ENCODE measurements at regions not wholly inside any gene's neighbourhood (a gene's known extent, or its start where the extent isn't known, plus 50 kb on each side); places are given as distances from the start of the nearest gene placed in this dataset.
"Not testable (repeated sequence)": the region's sequence is repeated elsewhere in the genome, so short reads cannot be mapped to it uniquely, and the experiment has no call there.

DNA sequence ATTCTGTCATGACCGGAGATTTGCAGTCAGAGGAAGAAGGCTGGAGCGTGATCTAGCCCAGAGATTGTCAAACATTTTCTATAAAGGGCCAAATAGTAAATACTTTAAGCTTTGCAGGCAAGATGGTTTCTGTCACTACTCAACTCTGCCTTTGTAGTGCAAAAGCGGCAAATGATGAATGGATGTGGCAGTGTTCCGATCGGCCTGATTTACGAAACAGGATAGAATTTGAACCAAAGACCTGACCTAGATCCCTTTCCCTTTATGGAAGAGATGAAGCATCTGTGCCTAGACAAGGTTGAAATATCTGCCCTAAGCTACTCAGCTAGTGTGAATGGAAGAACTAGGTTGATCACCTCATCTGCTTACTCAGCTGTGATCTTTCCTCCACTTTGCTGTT is 209.5 kb downstream of the YTHDC2 start:
- Histone ChIP-seq H3K9ac (ENCODE audit: low read depth, low read length) (no peak overlapping the region), H3K4me1 (ENCODE audit: control insufficient read depth, insufficient read depth, low read length) (no peaks in the 10 kb centered on the region), H3K36me3 (ENCODE audit: control insufficient read depth, insufficient read depth, low read length) (peaks cover 2% of the 10 kb centered on the region), H3K9me3 (ENCODE audit: control insufficient read depth, insufficient read depth, low read length) (no peaks in the 10 kb centered on the region), H3K27me3 (ENCODE audit: control insufficient read depth, insufficient read depth, low read length) (no peaks in the 10 kb centered on the region), H3K4me3 (ENCODE audit: low read depth, low read length) (no peak overlapping the region)

- Histone ChIP-seq H3K36me3 (ENCODE audit: control insufficient read depth, insufficient read depth, low read length) (no peaks in the 10 kb centered on the region), H3K9ac (ENCODE audit: low read depth, low read length) (no peak overlapping the region), H3K4me1 (ENCODE audit: control insufficient read depth, insufficient read depth, low read length) (no peaks in the 10 kb centered on the region), H3K9me3 (ENCODE audit: control insufficient read depth, insufficient read depth, low read length) (no peaks in the 10 kb centered on the region), H3K27me3 (ENCODE audit: control insufficient read depth, insufficient read depth, low read length) (no peaks in the 10 kb centered on the region), H3K4me3 (ENCODE audit: low read depth, low read length) (no peak overlapping the region)
Observed at GRCh38 chr5:113735751-113736150, 222.3 kb downstream of the YTHDC2 start.

DNA sequence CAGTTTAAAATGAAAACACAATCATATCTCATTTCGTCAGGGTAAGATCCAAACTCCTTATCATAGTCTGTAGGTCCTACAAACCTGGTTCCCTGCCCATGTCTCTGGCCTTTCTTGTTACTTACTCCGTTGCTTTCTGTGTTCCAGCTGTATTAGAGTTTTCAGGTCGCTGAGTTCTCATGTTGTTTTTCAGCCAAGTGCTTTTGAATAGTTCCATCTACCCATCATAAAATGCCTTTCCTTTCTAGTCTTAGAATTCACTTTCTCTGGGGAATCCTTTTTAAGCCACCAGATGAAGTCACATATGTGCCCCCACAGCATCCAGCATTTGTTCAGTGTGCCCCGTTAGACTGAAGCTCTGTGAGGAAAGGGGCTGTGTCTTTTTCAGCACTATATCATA is 228.7 kb downstream of the YTHDC2 start:
- H3K27me3 ChIP-seq (ENCODE audit: control insufficient read depth, insufficient read depth, low read length), result no peaks in the 10 kb centered on the region
- H3K4me3 ChIP-seq (ENCODE audit: low read depth, low read length), result no peak overlapping the region
- H3K9me3 ChIP-seq (ENCODE audit: control insufficient read depth, insufficient read depth, low read length), result no peaks in the 10 kb centered on the region
- no peak overlapping the region for H3K9ac ChIP-seq (ENCODE audit: low read depth, low read length)
- H3K36me3 ChIP-seq (ENCODE audit: control insufficient read depth, insufficient read depth, low read length), result no peaks in the 10 kb centered on the region
- no peaks in the 10 kb centered on the region for H3K4me1 ChIP-seq (ENCODE audit: control insufficient read depth, insufficient read depth, low read length)

GRCh38 chr5:113742639-113743038 is 229.1 kb downstream of the YTHDC2 start:
- H3K4me3 ChIP-seq (ENCODE audit: low read depth, low read length), result no peak overlapping the region
- no peaks in the 10 kb centered on the region for H3K4me1 ChIP-seq (ENCODE audit: control insufficient read depth, insufficient read depth, low read length)
- H3K9me3 ChIP-seq (ENCODE audit: control insufficient read depth, insufficient read depth, low read length), result no peaks in the 10 kb centered on the region
- H3K36me3 ChIP-seq (ENCODE audit: control insufficient read depth, insufficient read depth, low read length), result no peaks in the 10 kb centered on the region
- H3K9ac ChIP-seq (ENCODE audit: low read depth, low read length), result no peak overlapping the region
- H3K27me3 ChIP-seq (ENCODE audit: control insufficient read depth, insufficient read depth, low read length), result no peaks in the 10 kb centered on the region

DNA sequence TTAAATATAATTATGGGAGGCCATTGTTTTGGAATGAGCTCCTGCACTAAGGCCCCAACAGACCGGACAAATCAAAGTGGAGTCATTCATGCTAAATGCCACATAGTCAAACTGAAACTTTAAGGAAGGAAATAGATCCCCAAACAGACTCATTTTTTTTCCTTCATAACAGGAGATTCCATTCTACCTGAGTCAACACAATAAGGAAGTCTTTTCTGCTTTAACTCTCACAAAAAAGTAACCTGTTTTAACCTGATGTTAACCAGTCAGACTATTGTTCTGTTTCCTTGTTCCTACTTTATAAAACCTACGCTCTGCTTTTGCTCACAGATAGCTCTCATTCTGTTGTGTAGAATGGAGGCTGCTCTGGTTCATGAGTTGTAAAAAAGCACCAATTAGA is 234.9 kb downstream of the YTHDC2 start:
- H3K9me3 ChIP-seq (ENCODE audit: control insufficient read depth, insufficient read depth, low read length), result no peaks in the 10 kb centered on the region
- peaks cover 5% of the 10 kb centered on the region for H3K4me1 ChIP-seq (ENCODE audit: control insufficient read depth, insufficient read depth, low read length)
- H3K36me3 ChIP-seq (ENCODE audit: control insufficient read depth, insufficient read depth, low read length), result no peaks in the 10 kb centered on the region
- H3K27me3 ChIP-seq (ENCODE audit: control insufficient read depth, insufficient read depth, low read length), result no peaks in the 10 kb centered on the region
- H3K9ac ChIP-seq (ENCODE audit: low read depth, low read length), result no peak overlapping the region
- H3K4me3 ChIP-seq (ENCODE audit: low read depth, low read length), result no peak overlapping the region

DNA sequence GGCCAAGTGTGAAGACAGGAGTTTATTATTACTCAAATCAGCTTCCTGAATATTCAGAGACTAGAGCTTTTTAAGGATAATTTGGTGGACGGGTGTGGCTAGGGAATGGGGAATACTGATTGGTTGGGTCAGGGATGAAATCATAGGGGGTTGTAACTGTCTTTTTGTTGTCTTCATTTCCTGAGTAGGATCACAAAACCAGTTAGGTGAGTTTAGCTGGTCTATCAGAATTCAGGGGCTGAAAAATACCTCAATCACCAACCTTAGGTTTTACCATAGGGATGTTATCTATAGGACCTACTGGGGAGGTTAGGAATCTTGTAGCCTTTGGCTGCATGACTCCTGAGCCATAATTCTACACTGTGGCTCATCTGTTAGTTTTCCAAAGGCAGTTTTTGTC is 235.8 kb downstream of the YTHDC2 start:
- Histone ChIP-seq H3K36me3 (ENCODE audit: control insufficient read depth, insufficient read depth, low read length) (no peaks in the 10 kb centered on the region), H3K9me3 (ENCODE audit: control insufficient read depth, insufficient read depth, low read length) (no peaks in the 10 kb centered on the region), H3K4me3 (ENCODE audit: low read depth, low read length) (no peak overlapping the region), H3K27me3 (ENCODE audit: control insufficient read depth, insufficient read depth, low read length) (no peaks in the 10 kb centered on the region), H3K4me1 (ENCODE audit: control insufficient read depth, insufficient read depth, low read length) (peaks cover 5% of the 10 kb centered on the region), H3K9ac (ENCODE audit: low read depth, low read length) (no peak overlapping the region)

- not testable (repeated sequence) for H3K4me1 ChIP-seq (ENCODE audit: control insufficient read depth, insufficient read depth, low read length); H3K9me3 ChIP-seq (ENCODE audit: control insufficient read depth, insufficient read depth, low read length); H3K36me3 ChIP-seq (ENCODE audit: control insufficient read depth, insufficient read depth, low read length); H3K4me3 ChIP-seq (ENCODE audit: low read depth, low read length); H3K9ac ChIP-seq (ENCODE audit: low read depth, low read length); H3K27me3 ChIP-seq (ENCODE audit: control insufficient read depth, insufficient read depth, low read length)
Observed at GRCh38 chr5:113753182-113753581, 239.7 kb downstream of the YTHDC2 start.

- peaks cover 3% of the 10 kb centered on the region for H3K4me1 ChIP-seq (ENCODE audit: control insufficient read depth, insufficient read depth, low read length)
- no peaks in the 10 kb centered on the region for H3K36me3 ChIP-seq (ENCODE audit: control insufficient read depth, insufficient read depth, low read length)
- no peaks in the 10 kb centered on the region for H3K9me3 ChIP-seq (ENCODE audit: control insufficient read depth, insufficient read depth, low read length)
- H3K27me3 ChIP-seq (ENCODE audit: control insufficient read depth, insufficient read depth, low read length), result no peaks in the 10 kb centered on the region
- H3K9ac ChIP-seq (ENCODE audit: low read depth, low read length), result no peak overlapping the region
- no peak overlapping the region for H3K4me3 ChIP-seq (ENCODE audit: low read depth, low read length)
Observed at GRCh38 chr5:113755516-113755915, 242.0 kb downstream of the YTHDC2 start.

- Histone ChIP-seq H3K9ac (ENCODE audit: low read depth, low read length) (no peak overlapping the region), H3K4me3 (ENCODE audit: low read depth, low read length) (no peak overlapping the region), H3K4me1 (ENCODE audit: control insufficient read depth, insufficient read depth, low read length) (peaks cover 3% of the 10 kb centered on the region), H3K36me3 (ENCODE audit: control insufficient read depth, insufficient read depth, low read length) (no peaks in the 10 kb centered on the region), H3K27me3 (ENCODE audit: control insufficient read depth, insufficient read depth, low read length) (no peaks in the 10 kb centered on the region), H3K9me3 (ENCODE audit: control insufficient read depth, insufficient read depth, low read length) (no peaks in the 10 kb centered on the region)
Observed at GRCh38 chr5:113757508-113757907, 244.0 kb downstream of the YTHDC2 start.

DNA sequence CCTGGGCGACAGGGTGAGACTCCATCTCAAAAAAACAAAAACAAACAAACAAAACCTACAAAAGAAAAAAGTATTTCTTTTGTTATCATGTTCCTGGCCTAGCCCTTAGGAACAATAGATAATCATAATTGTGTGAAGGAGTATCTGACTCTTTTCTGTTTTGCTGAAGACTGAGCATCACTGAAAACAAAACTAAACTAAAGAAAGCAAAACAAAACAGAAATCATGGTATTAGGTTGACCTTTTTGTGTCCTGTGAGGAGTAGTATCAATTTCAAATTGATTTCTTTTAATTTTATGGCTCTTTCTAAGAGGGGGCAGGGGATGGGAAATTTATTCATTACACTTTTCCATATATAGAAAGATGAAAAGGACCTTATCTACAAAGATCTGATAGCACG is 246.0 kb downstream of the YTHDC2 start:
- Histone ChIP-seq H3K36me3 (ENCODE audit: control insufficient read depth, insufficient read depth, low read length) (no peaks in the 10 kb centered on the region), H3K9ac (ENCODE audit: low read depth, low read length) (no peak overlapping the region), H3K27me3 (ENCODE audit: control insufficient read depth, insufficient read depth, low read length) (no peaks in the 10 kb centered on the region), H3K4me1 (ENCODE audit: control insufficient read depth, insufficient read depth, low read length) (peaks cover 3% of the 10 kb centered on the region), H3K4me3 (ENCODE audit: low read depth, low read length) (no peak overlapping the region), H3K9me3 (ENCODE audit: control insufficient read depth, insufficient read depth, low read length) (no peaks in the 10 kb centered on the region)

GRCh38 chr5:113760486-113760885 is 247.0 kb downstream of the YTHDC2 start:
- Histone ChIP-seq H3K9ac (ENCODE audit: low read depth, low read length) (no peak overlapping the region), H3K36me3 (ENCODE audit: control insufficient read depth, insufficient read depth, low read length) (no peaks in the 10 kb centered on the region), H3K4me1 (ENCODE audit: control insufficient read depth, insufficient read depth, low read length) (peaks cover 3% of the 10 kb centered on the region), H3K27me3 (ENCODE audit: control insufficient read depth, insufficient read depth, low read length) (no peaks in the 10 kb centered on the region), H3K4me3 (ENCODE audit: low read depth, low read length) (no peak overlapping the region), H3K9me3 (ENCODE audit: control insufficient read depth, insufficient read depth, low read length) (no peaks in the 10 kb centered on the region)

DNA sequence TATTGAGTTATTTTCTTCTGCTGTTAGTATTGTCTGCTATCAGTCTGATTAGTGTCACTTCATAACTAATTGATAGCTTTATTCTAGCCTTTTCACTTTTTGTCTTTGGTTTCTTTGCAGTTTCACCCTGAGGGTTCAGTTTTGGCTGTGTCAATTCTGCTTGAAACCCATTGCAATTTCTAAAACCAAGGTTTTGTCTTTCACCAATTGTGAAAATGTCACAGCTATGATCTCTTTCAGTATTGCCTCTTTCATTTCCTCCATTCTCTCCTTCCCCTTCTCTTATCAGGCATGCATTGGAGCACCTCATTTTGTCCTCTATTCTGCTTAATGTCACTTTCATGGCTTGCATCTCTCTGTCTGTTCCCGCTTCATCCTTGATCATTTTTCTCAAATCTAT is 248.1 kb downstream of the YTHDC2 start:
- Histone ChIP-seq H3K4me3 (ENCODE audit: low read depth, low read length) (no peak overlapping the region), H3K9ac (ENCODE audit: low read depth, low read length) (no peak overlapping the region), H3K4me1 (ENCODE audit: control insufficient read depth, insufficient read depth, low read length) (peaks cover 3% of the 10 kb centered on the region)

GRCh38 chr5:113764382-113764781 is 250.9 kb downstream of the YTHDC2 start:
- no peaks in the 10 kb centered on the region for H3K36me3 ChIP-seq (ENCODE audit: control insufficient read depth, insufficient read depth, low read length)
- no peak overlapping the region for H3K4me3 ChIP-seq (ENCODE audit: low read depth, low read length)
- H3K9me3 ChIP-seq (ENCODE audit: control insufficient read depth, insufficient read depth, low read length), result no peaks in the 10 kb centered on the region
- peaks cover 3% of the 10 kb centered on the region for H3K4me1 ChIP-seq (ENCODE audit: control insufficient read depth, insufficient read depth, low read length)
- no peak overlapping the region for H3K9ac ChIP-seq (ENCODE audit: low read depth, low read length)
- H3K27me3 ChIP-seq (ENCODE audit: control insufficient read depth, insufficient read depth, low read length), result no peaks in the 10 kb centered on the region

More for the DNA sequence above, 248.1 kb downstream of the YTHDC2 start:
- Histone ChIP-seq H3K9me3 (ENCODE audit: control insufficient read depth, insufficient read depth, low read length) (no peaks in the 10 kb centered on the region), H3K27me3 (ENCODE audit: control insufficient read depth, insufficient read depth, low read length) (no peaks in the 10 kb centered on the region), H3K36me3 (ENCODE audit: control insufficient read depth, insufficient read depth, low read length) (no peaks in the 10 kb centered on the region)

Measured in iPS-15b (cell line).